ENCODE measurements at regions not wholly inside any gene's neighbourhood (a gene's known extent, or its start where the extent isn't known, plus 50 kb on each side); places are given as distances from the start of the nearest gene placed in this dataset.

GRCh38 chr4:36638273-36638811 is 356.9 kb downstream of the DTHD1 start:
- FAIRE-seq (no peak), DNase-seq (ENCODE audit: extremely low read depth in 1 of 4, low spot score in 3 of 4) (no peak), ATAC-seq (no peak)
- H3K27ac ChIP-seq (ENCODE audit: extremely low read depth, low read depth, low read length) = no peak overlapping the region
- no peaks in the 10 kb centered on the region for H3K36me3 ChIP-seq (ENCODE audit: control insufficient read depth, insufficient read depth, low read length)
- in situ Hi-C loops (cut with MboI) = no loop called here
- ChIA-PET CTCF (ENCODE audit: low intra/inter-chr PET ratio) (no interaction called here), POLR2A (no interaction called here)
- no peak overlapping the region for H3K9ac ChIP-seq (ENCODE audit: insufficient read depth in 1 of 2, low read depth in 2 of 2, low read length in 2 of 2)
- intact Hi-C loops (cut with micrococcal nuclease) = no loop called here
- H3K4me2 ChIP-seq (ENCODE audit: insufficient read depth, low read length) = no peak overlapping the region
- H3K4me3 ChIP-seq = no peak overlapping the region
- no peak overlapping the region for H2AFZ ChIP-seq (ENCODE audit: low read depth, low read length)
- BruUV-seq (replicated peaks) = no TSS peak
- H3K79me2 ChIP-seq (ENCODE audit: control insufficient read depth, insufficient read depth, low read length) = peaks cover 3% of the 10 kb centered on the region; the same call in 2 of the 3 replicates
- no peak for TF ChIP-seq ZNF143 (CRISPR knock-in tag; IDR thresholded peaks at IDR 0.05)
- no peak for TF ChIP-seq HDAC1 (IDR thresholded peaks at IDR 0.05)
- no peak for TF ChIP-seq ZNF75A (CRISPR knock-in tag; IDR thresholded peaks at IDR 0.05)
- no peak for TF ChIP-seq ATF1 (CRISPR knock-in tag; IDR thresholded peaks at IDR 0.05)
- TF ChIP-seq ATF1 (tag; IDR thresholded peaks at IDR 0.05) = no peak
- TF ChIP-seq NEUROD1 (IDR thresholded peaks at IDR 0.05; ENCODE audit: borderline replicate concordance, low read depth, low read length, partially characterized antibody) = no peak
- TF ChIP-seq THRAP3 (IDR thresholded peaks at IDR 0.05; ENCODE audit: borderline replicate concordance) = no peak
- TF ChIP-seq EWSR1 (IDR thresholded peaks at IDR 0.05; ENCODE audit: borderline replicate concordance, low read depth, partially characterized antibody) = no peak
- no peak for TF ChIP-seq ZNF586 (CRISPR knock-in tag; conservative IDR thresholded peaks at IDR 0.05)
- no peak for TF ChIP-seq FOXJ2 (tag; IDR thresholded peaks at IDR 0.05)
- no peak for TF ChIP-seq ZNF639 (CRISPR knock-in tag; conservative IDR thresholded peaks at IDR 0.05 in 1 of 2, IDR thresholded peaks at IDR 0.05 in 1 of 2)
- TF ChIP-seq MAZ (CRISPR knock-in tag; conservative IDR thresholded peaks at IDR 0.05 in 1 of 2, IDR thresholded peaks at IDR 0.05 in 1 of 2) = no peak
- no peak for TF ChIP-seq ZNF696 (CRISPR knock-in tag; conservative IDR thresholded peaks at IDR 0.05)
- no peak for TF ChIP-seq ZNF561 (CRISPR knock-in tag; conservative IDR thresholded peaks at IDR 0.05)
- TF ChIP-seq ZBTB34 (CRISPR knock-in tag; IDR thresholded peaks at IDR 0.05) = no peak
- H3K4me1 ChIP-seq (replicated peaks in 1 of 2; ENCODE audit: control insufficient read depth in 2 of 2, insufficient read depth in 2 of 2, low read length in 2 of 2) = no peaks in the 10 kb centered on the region
- WGBS (ENCODE audit: insufficient coverage, low coverage, missing lambda C conversion rate) = 10% methylated on average over 3 of the region's 3 CpGs
- no peaks in the 10 kb centered on the region for H3K9me3 ChIP-seq (replicated peaks; ENCODE audit: control insufficient read depth, insufficient read depth, low read depth, low read length)
- H4K20me1 ChIP-seq (replicated peaks; ENCODE audit: control insufficient read depth, insufficient read depth, low read length) = no peaks in the 10 kb centered on the region
- H3K27me3 ChIP-seq (ENCODE audit: control insufficient read depth in 2 of 2, insufficient read depth in 2 of 2, low read length in 2 of 2) = no peaks in the 10 kb centered on the region
- no peaks in the 10 kb centered on the region for H3K9me1 ChIP-seq (ENCODE audit: control insufficient read depth, insufficient read depth, low read length)
